ENCODE measurements at regions not wholly inside any gene's neighbourhood (a gene's known extent, or its start where the extent isn't known, plus 50 kb on each side); places are given as distances from the start of the nearest gene placed in this dataset.
A peak's percentile ranks its signal among the peaks of the same experiment; 100 is the strongest.

DNA sequence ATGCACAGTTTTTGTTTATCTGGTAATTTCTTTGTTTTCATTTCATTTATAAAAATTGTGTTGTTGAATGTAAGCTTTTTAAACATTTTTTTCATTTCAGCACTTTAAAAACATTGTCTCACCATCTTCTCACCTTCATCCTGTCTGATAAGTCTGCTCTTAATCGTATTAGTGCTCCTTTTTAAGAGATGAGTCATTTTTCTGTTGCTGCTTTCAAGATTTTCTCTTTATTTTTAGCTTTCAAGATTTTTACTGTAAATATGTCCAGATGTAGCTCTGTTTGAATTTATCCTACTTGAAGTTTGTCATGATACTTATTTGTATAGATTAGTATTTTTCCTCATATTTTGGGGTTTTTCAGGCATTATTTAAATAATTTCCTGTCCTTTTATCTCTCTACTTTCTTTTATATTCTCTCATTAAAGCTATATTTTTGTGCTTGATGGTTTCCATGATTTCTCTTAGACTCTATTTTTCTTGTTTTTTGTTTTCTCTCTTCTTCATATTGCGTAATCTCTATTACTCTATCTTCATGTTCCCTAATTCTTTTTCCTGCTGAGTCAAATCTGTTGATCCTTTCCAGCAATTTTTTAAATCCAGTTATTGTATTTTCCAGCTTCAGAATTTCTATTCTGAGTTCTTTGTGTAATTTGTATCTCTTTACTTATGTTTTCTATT lies 1400.4 kb upstream of the PCDH7 start:
- TF ChIP-seq CTCF (conservative IDR thresholded peaks at IDR 0.05; ENCODE audit: control insufficient read depth, insufficient read depth, low read depth, low read length): no peak
- peak; percentile 4 for DNase-seq (ENCODE audit: low read depth)

DNA sequence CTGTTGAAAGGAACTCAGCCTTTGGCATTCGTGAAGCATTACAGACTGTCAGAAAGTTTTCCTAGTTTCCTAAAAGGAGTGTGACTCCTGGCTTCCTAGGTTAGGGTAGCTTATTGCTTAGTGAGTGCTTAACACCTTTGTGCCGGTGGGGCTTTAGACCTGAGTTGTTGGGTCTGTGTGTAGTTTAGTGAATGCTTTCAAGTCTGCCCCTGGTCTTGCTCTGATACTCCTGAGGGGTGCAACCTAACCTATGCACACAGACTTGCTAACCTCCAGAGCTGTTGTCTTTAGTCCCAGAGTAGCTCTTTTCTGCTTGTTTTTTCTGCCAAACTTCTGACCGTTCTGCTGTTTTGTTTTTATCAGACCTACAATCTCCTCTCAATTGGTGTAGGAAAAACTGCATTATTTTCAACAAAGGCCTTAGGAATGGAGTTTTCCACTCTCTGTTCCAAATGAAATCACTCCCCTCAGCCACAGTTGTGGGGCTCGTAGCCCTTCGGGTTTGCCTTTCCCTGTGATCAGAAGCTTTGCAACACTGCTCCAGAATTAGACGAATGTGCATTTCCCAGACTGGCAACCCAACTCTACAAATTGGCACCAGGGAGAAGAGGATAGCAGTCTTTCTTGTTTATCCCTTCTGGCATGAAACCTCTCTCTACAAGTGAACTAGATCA lies 1399.1 kb upstream of the PCDH7 start:
- no peak for DNase-seq (ENCODE audit: low read depth)
- TF ChIP-seq CTCF (conservative IDR thresholded peaks at IDR 0.05; ENCODE audit: control insufficient read depth, insufficient read depth, low read depth, low read length): no peak
- no peak overlapping the region for H3K4me3 ChIP-seq (ENCODE audit: control insufficient read depth, low read depth, low read length)

More for the DNA sequence above, 1400.4 kb upstream of the PCDH7 start:
- no peak overlapping the region for H3K4me3 ChIP-seq (ENCODE audit: control insufficient read depth, low read depth, low read length)

- no peak for TF ChIP-seq CTCF (conservative IDR thresholded peaks at IDR 0.05; ENCODE audit: control insufficient read depth, insufficient read depth, low read depth, low read length)
- DNase-seq (ENCODE audit: low read depth): no peak
Observed at GRCh38 chr4:29326004-29326403, 1394.2 kb upstream of the PCDH7 start.

GRCh38 chr4:29326816-29327215 lies 1393.4 kb upstream of the PCDH7 start:
- TF ChIP-seq CTCF (conservative IDR thresholded peaks at IDR 0.05; ENCODE audit: control insufficient read depth, insufficient read depth, low read depth, low read length): no peak
- DNase-seq (ENCODE audit: low read depth): no peak
- no peak overlapping the region for H3K4me3 ChIP-seq (ENCODE audit: control insufficient read depth, low read depth, low read length)

More at GRCh38 chr4:29326004-29326403, 1394.2 kb upstream of the PCDH7 start:
- H3K4me3 ChIP-seq (ENCODE audit: control insufficient read depth, low read depth, low read length): no peak overlapping the region

GRCh38 chr4:29336861-29337260 lies 1383.3 kb upstream of the PCDH7 start:
- H3K4me3 ChIP-seq (ENCODE audit: control insufficient read depth, low read depth, low read length): no peak overlapping the region
- no peak for TF ChIP-seq CTCF (conservative IDR thresholded peaks at IDR 0.05; ENCODE audit: control insufficient read depth, insufficient read depth, low read depth, low read length)
- no peak for DNase-seq (ENCODE audit: low read depth)

GRCh38 chr4:29372971-29373370 lies 1347.2 kb upstream of the PCDH7 start:
- DNase-seq (ENCODE audit: low read depth): no peak
- no peak for TF ChIP-seq CTCF (conservative IDR thresholded peaks at IDR 0.05; ENCODE audit: control insufficient read depth, insufficient read depth, low read depth, low read length)
- no peak overlapping the region for H3K4me3 ChIP-seq (ENCODE audit: control insufficient read depth, low read depth, low read length)

Data from fibroblast of mammary gland (primary cell).